ENCODE measurements at regions not wholly inside any gene's neighbourhood (a gene's known extent, or its start where the extent isn't known, plus 50 kb on each side); places are given as distances from the start of the nearest gene placed in this dataset.

DNA sequence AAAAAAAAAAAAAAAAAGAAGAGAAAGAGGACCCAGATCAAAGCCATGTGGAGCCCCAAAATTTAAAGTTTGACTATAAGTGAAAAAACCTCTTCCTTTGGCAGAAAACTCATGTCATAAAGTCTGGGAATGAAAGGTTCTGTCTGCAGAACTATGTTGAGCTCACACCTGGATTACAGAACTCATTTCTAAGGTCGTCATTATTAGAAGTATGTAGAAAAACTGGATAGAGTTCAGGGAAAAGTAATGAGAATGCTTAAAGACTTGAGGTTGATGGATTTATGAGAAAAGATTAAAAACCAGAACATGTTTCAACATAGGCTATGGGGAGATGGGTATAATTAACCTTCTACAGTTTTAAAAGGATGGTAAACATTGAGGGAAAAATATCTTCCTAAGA is 90.7 kb upstream of the COL11A1 start:
- no peak for TF ChIP-seq CTCF (IDR thresholded peaks at IDR 0.05; ENCODE audit: insufficient read depth, low read length, missing control alignments)
- ChIA-PET POLR2A (no interaction called here), CTCF (no interaction called here)
- no peak overlapping the region for H3K4me3 ChIP-seq (ENCODE audit: low read depth, low read length)
- no peak for DNase-seq (ENCODE audit: low read depth, low spot score)

GRCh38 chr1:103198076-103198475 is 89.8 kb upstream of the COL11A1 start:
- DNase-seq (ENCODE audit: low read depth, low spot score): no peak

GRCh38 chr1:103197216-103197615 is 88.9 kb upstream of the COL11A1 start:
- CTCF ChIA-PET: interaction anchor here (1.0 to 1.5 kb wide), 4 partner anchors 12 to 318 kb away, joined by 3 read pairs; no protein-coding TSS in a partner anchor
- no peak for TF ChIP-seq CTCF (IDR thresholded peaks at IDR 0.05; ENCODE audit: insufficient read depth, low read length, missing control alignments)
- no peak overlapping the region for H3K4me3 ChIP-seq (ENCODE audit: low read depth, low read length)
- POLR2A ChIA-PET: interaction anchor here (2.0 kb wide), 1 partner anchor 23 kb away, joined by 4 read pairs; no protein-coding TSS in a partner anchor
- no peak for DNase-seq (ENCODE audit: low read depth, low spot score)

More at GRCh38 chr1:103198076-103198475, 89.8 kb upstream of the COL11A1 start:
- TF ChIP-seq CTCF (IDR thresholded peaks at IDR 0.05; ENCODE audit: insufficient read depth, low read length, missing control alignments): no peak
- H3K4me3 ChIP-seq (ENCODE audit: low read depth, low read length): no peak overlapping the region
- ChIA-PET POLR2A (interaction anchor here (2.0 kb wide), 1 partner anchor 22 kb away, joined by 4 read pairs; no protein-coding TSS in a partner anchor), CTCF (interaction anchor here (1.0 kb wide), 1 partner anchor 11 kb away, joined by 3 read pairs; no protein-coding TSS in a partner anchor)

DNA sequence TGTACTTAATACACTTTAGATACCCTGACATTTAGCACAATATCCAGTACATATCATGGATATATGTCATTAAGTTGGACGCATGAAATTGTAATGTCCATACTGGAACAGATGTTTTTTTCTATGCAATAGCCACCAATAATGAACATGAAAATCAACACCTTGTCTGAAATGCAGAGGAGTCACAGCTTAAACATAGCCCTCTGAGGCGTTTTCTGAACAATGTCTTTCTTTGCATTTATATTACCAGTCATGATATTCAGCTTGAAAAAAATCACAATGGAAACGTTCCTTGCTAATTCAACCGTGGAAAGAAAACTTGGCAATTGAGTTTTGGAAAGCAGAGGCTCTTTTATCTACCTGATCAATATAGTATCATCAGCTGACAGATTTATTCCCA is 86.7 kb upstream of the COL11A1 start:
- H3K4me3 ChIP-seq (ENCODE audit: low read depth, low read length): no peak overlapping the region
- CTCF ChIA-PET: no interaction called here
- DNase-seq (ENCODE audit: low read depth, low spot score): no peak
- POLR2A ChIA-PET: no interaction called here
- TF ChIP-seq CTCF (IDR thresholded peaks at IDR 0.05; ENCODE audit: insufficient read depth, low read length, missing control alignments): no peak

DNA sequence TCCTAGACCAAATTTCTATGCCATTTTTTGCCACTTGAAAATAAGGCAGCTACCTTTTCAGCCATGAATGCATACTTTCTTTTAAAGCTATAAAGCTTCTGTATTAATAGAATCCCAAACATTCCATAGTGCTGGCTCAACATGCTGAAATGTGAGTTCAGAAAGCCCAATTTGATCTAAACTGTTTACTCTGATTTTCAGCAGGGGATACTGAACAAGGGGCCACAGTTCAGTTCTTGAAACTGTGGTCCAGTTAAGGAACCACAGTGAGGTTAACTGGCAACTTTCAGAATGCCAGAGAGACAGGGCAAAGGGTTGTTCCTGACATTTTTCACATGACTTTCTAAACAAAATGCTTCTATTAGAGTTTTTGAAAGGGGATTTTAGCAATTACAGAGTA is 85.7 kb upstream of the COL11A1 start:
- no peak overlapping the region for H3K4me3 ChIP-seq (ENCODE audit: low read depth, low read length)
- DNase-seq (ENCODE audit: low read depth, low spot score): no peak
- POLR2A ChIA-PET: no interaction called here
- CTCF ChIA-PET: interaction anchor here (1.4 kb wide), 1 partner anchor 87 kb away, joined by 3 read pairs; no protein-coding TSS in a partner anchor
- no peak for TF ChIP-seq CTCF (IDR thresholded peaks at IDR 0.05; ENCODE audit: insufficient read depth, low read length, missing control alignments)

DNA sequence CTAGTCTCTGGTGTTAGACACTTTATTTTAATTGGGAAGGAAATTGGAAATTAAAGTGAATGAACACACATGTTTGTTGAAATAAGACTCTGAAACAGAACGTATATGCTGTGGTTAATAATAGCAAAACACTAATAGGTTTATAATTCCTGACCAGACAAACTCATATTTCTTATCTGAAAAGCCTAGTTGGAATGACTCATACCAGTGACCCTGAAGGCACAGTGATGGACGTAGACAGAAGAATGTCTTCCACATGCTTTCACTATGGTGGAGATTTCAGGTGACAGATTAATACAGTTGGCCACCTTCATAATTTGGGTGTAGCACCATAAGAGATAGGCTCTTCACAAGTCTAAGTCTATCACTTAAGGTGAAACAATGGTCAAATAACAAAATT is 83.0 kb upstream of the COL11A1 start:
- CTCF ChIA-PET: no interaction called here
- DNase-seq (ENCODE audit: low read depth, low spot score): no peak
- no peak overlapping the region for H3K4me3 ChIP-seq (ENCODE audit: low read depth, low read length)
- TF ChIP-seq CTCF (IDR thresholded peaks at IDR 0.05; ENCODE audit: insufficient read depth, low read length, missing control alignments): no peak
- POLR2A ChIA-PET: interaction anchor here (0.6 kb wide), 1 partner anchor 47 kb away, joined by 3 read pairs; no protein-coding TSS in a partner anchor

All from AG04449 (cell line).